Mammary epithelial cell (primary cell): ENCODE measurements at regions not wholly inside any gene's neighbourhood (a gene's known extent, or its start where the extent isn't known, plus 50 kb on each side); places are given as distances from the start of the nearest gene placed in this dataset.

Source experiments
- EZH2 ChIP-seq: IDR thresholded peaks from 2 replicates; pipeline ENCODE4 v1.6.1; 2012; ENCODE audit warnings: low read length, inconsistent platforms, borderline replicate concordance
- TF ChIP-seq, protein P1 (sequence below), 2 donors: IDR thresholded peaks in 1 of 2; conservative IDR thresholded peaks in 1 of 2; 2 replicates each; pipeline ENCODE4 v1.5.1; 2011 to 2012; ENCODE audit warnings: inconsistent platforms in 2 of 2, low read length in 2 of 2, mild to moderate bottlenecking in 2 of 2, control low read depth in 1 of 2, low read depth in 1 of 2; ENCODE audit not compliant: insufficient read depth in 1 of 2; ENCODE audit errors: extremely low read depth in 1 of 2

GRCh38 chr10:84654671-84655070 lies 326.3 kb downstream of the CCSER2 start:
- TF ChIP-seq, protein P1, sequence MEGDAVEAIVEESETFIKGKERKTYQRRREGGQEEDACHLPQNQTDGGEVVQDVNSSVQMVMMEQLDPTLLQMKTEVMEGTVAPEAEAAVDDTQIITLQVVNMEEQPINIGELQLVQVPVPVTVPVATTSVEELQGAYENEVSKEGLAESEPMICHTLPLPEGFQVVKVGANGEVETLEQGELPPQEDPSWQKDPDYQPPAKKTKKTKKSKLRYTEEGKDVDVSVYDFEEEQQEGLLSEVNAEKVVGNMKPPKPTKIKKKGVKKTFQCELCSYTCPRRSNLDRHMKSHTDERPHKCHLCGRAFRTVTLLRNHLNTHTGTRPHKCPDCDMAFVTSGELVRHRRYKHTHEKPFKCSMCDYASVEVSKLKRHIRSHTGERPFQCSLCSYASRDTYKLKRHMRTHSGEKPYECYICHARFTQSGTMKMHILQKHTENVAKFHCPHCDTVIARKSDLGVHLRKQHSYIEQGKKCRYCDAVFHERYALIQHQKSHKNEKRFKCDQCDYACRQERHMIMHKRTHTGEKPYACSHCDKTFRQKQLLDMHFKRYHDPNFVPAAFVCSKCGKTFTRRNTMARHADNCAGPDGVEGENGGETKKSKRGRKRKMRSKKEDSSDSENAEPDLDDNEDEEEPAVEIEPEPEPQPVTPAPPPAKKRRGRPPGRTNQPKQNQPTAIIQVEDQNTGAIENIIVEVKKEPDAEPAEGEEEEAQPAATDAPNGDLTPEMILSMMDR (conservative IDR thresholded peaks at IDR 0.05 in 1 of 2, IDR thresholded peaks at IDR 0.05 in 1 of 2; ENCODE audit: extremely low read depth in 1 of 2, insufficient read depth in 1 of 2, low read depth in 1 of 2, low read length in 2 of 2), result no peak
- no peak for TF ChIP-seq EZH2
